ENCODE measurements at regions not wholly inside any gene's neighbourhood (a gene's known extent, or its start where the extent isn't known, plus 50 kb on each side); places are given as distances from the start of the nearest gene placed in this dataset.

DNA sequence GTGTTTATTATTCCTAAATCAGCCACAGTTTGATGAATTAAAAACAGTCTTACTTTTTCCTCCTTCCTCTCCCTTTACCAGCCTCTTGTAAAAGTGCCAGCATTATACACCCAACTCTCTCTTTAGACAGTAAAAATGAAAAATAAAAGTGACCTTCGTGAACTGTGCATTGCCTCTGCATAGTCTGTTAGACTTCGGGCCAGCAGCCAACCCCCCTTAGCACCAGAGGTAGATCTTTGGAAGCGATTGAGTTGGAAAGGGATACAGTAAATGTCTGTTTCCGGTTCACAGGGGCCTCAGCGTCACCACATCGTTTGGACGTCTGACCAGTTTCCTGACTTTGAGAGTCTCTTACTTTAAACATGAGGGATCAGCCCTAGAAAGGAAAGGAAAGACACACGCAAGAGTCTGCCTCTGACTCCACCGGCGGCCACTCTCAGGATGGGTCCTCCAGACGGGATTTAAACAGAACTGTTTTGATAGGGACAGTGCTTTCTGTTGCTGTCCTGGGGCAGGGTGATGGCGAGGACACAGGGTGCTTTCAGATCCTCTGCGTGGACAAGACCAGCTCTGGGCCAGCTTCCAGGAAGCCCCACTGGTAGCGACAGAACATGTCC lies 206.6 kb upstream of the PREP start:
- no peaks in the 10 kb centered on the region for H3K27me3 ChIP-seq
- H3K9me3 ChIP-seq, result no peaks in the 10 kb centered on the region
- intact Hi-C loops (cut with DNase I; ENCODE audit: low total_unique reads), result no loop called here
- WGBS, 2 donors, result 68 to 80% methylated on average over 14 of the region's 14 CpGs
- H3K4me1 ChIP-seq, result no peaks in the 10 kb centered on the region
- no peak for DNase-seq
- TF ChIP-seq POLR2A (IDR thresholded peaks at IDR 0.05), result no peak
- TF ChIP-seq, protein P1, sequence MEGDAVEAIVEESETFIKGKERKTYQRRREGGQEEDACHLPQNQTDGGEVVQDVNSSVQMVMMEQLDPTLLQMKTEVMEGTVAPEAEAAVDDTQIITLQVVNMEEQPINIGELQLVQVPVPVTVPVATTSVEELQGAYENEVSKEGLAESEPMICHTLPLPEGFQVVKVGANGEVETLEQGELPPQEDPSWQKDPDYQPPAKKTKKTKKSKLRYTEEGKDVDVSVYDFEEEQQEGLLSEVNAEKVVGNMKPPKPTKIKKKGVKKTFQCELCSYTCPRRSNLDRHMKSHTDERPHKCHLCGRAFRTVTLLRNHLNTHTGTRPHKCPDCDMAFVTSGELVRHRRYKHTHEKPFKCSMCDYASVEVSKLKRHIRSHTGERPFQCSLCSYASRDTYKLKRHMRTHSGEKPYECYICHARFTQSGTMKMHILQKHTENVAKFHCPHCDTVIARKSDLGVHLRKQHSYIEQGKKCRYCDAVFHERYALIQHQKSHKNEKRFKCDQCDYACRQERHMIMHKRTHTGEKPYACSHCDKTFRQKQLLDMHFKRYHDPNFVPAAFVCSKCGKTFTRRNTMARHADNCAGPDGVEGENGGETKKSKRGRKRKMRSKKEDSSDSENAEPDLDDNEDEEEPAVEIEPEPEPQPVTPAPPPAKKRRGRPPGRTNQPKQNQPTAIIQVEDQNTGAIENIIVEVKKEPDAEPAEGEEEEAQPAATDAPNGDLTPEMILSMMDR (IDR thresholded peaks at IDR 0.05), result no peak
- no peaks in the 10 kb centered on the region for H3K36me3 ChIP-seq (ENCODE audit: low read depth, missing control alignments)
- no peak overlapping the region for H3K27ac ChIP-seq
- no peak overlapping the region for H3K4me3 ChIP-seq

DNA sequence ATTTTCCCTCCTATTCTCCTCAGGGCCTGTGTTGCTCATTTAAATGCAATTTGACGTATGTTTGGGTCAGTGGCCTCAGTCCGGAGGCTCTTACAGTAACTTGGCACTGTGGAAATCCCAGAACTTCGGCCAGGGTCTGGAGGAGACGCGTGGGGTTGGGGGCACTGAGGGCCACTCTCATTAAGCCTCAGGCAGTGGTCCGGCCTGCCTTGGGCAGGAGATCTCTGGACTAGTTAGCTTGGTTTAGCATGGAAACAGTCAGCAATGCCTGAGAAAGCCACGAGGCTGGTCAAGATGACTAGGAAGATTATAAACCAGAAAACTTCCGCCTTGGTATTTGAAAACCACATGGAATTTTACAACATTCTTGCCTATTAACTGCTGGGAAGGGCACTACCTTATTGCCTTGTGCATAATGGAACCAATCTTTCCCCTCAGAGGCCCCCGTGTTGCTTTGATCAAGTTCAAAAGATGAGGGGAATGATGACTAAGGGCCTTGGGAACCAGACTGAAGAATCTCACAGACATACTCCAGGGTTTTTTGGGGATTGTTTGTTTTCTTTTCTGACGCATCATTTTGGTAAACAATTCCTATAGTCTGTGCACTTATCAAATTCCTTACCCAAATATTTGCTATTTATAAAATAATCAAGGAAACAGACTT lies 206.0 kb upstream of the PREP start:
- no peaks in the 10 kb centered on the region for H3K9me3 ChIP-seq
- H3K36me3 ChIP-seq (ENCODE audit: low read depth, missing control alignments), result no peaks in the 10 kb centered on the region
- 87 to 88% methylated on average over 8 to 10 of the region's 10 CpGs for WGBS, 2 donors
- no peak for DNase-seq
- no peaks in the 10 kb centered on the region for H3K4me1 ChIP-seq
- H3K27ac ChIP-seq, result no peak overlapping the region
- intact Hi-C loops (cut with DNase I; ENCODE audit: low total_unique reads), result no loop called here
- no peaks in the 10 kb centered on the region for H3K27me3 ChIP-seq
- no peak for TF ChIP-seq POLR2A (IDR thresholded peaks at IDR 0.05)
- TF ChIP-seq, protein P1 (IDR thresholded peaks at IDR 0.05), result no peak
- no peak overlapping the region for H3K4me3 ChIP-seq

DNA sequence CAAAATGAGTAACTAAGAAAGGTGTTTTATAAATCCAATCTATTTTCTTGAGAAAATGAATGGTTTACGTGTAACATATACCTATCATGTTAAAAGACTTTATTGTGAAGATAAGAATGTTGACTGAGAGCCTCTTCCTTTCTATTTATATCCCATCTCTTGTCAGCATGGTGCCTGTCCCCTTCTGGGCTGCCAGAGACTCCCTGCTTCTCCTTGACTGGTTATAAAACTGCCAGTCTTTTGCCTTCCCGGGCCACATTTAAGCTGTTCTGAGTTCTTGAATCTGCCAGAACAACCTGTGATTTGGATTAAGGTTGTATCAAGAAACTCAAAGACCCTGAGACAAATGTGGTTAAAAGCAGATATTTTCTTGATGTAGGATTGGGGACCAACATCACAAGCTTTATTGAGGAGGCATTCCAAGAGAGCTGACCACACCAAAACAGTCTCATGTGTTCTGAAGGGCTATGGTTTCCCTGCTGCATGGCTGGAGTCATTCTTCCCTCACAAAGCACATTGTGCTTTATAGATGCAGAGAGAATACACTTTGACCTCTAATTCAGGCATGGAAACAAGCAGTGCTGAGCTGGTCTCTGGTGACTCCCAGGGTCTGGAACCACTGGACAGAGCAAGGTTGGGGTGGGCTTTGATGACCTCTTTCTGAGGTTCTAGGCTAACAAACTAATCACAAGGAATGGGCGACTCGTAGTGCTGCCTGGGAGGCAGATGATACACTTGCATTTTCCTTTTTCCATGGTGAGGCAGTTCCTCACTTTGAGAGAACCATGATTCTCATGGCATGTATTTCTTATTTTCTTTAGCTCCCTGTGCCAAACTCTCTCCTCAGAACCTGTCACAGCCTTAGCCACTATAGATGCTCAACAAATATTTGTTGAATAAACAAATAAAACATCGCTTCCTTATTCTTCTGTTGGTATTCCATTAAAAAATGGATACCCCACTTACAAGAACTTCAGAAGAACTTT lies 205.0 kb upstream of the PREP start:
- no peaks in the 10 kb centered on the region for H3K27me3 ChIP-seq
- intact Hi-C loops (cut with DNase I; ENCODE audit: low total_unique reads), result no loop called here
- H3K9me3 ChIP-seq, result no peaks in the 10 kb centered on the region
- TF ChIP-seq, protein P1 (IDR thresholded peaks at IDR 0.05), result no peak
- TF ChIP-seq POLR2A (IDR thresholded peaks at IDR 0.05), result no peak
- H3K4me3 ChIP-seq, result no peak overlapping the region
- WGBS, 2 donors, result 86 to 87% methylated on average over 5 of the region's 5 CpGs
- H3K27ac ChIP-seq, result no peak overlapping the region
- no peaks in the 10 kb centered on the region for H3K36me3 ChIP-seq (ENCODE audit: low read depth, missing control alignments)
- DNase-seq, result no peak
- H3K4me1 ChIP-seq, result no peaks in the 10 kb centered on the region

DNA sequence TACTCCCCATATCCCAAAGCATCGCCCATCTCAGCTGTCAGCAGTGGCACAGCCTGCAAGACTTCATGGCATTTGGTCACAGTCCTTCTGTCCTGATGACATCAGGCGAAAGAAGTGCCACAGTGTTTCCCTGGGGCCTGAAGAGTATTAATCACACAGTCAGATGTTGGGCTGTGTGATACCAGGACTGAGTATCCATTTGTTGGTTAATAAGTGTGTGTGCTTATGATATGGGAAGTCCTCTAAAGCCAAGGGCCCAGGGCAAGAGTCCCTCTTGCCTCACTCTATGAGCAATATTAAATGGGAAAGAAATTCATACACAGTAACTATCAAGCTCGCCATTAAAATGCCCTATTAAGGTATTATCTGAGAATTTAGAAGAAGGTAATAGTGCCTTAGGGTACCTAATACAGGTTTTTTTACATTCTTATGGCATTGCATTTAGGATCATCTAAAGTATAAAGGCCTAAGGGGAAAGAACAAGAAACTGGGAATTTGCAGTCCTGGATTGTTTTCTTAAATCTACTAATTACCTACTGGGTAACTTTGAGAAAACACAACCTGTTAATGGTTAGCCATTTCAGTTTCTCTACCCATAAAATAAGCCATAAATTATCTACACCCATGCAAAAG lies 204.1 kb upstream of the PREP start:
- Histone ChIP-seq H3K27ac (no peak overlapping the region), H3K4me3 (no peak overlapping the region), H3K27me3 (no peaks in the 10 kb centered on the region), H3K9me3 (no peaks in the 10 kb centered on the region), H3K36me3 (ENCODE audit: low read depth, missing control alignments) (no peaks in the 10 kb centered on the region), H3K4me1 (no peaks in the 10 kb centered on the region)
- no peak for DNase-seq
- TF ChIP-seq, protein P1 (IDR thresholded peaks at IDR 0.05), result no peak
- no peak for TF ChIP-seq POLR2A (IDR thresholded peaks at IDR 0.05)
- 91 to 96% methylated on average over 3 of the region's 3 CpGs for WGBS, 2 donors
- intact Hi-C loops (cut with DNase I; ENCODE audit: low total_unique reads), result no loop called here

All from testis (tissue), 2 donors.